Activated T-cell treated with anti-CD3 and anti-CD28 coated beads, Interleukin-2, amount 50 U/mL, for 72 hours (primary cell): ENCODE measurements at regions not wholly inside any gene's neighbourhood (a gene's known extent, or its start where the extent isn't known, plus 50 kb on each side); places are given as distances from the start of the nearest gene placed in this dataset.

Experiments used
- ATAC-seq, 2 donors: fragments of 150-1000 bp; cut with Tn5 transposase; replicated peaks in 1 of 2; 2 replicates each; pipeline ENCODE4 v1.10.0; 2021; ENCODE audit warnings: moderate library complexity in 2 of 2, mild to moderate bottlenecking in 1 of 2
- DNase-seq, 2 donors: peaks; one replicate each; pipeline ENCODE4 v3.0.0; 2021 to 2022; ENCODE audit warnings: mixed read lengths in 1 of 2
- H3K27ac Mint-ChIP-seq: one replicate; pipeline ENCODE4 v1.8.0; 2022; ENCODE audit warnings: mild to moderate bottlenecking, moderate library complexity, mixed read lengths
- H3K27me3 Mint-ChIP-seq: one replicate; pipeline ENCODE4 v1.8.0; 2022; ENCODE audit warnings: low read depth, mixed read lengths
- H3K36me3 Mint-ChIP-seq, 2 donors: one replicate each; pipeline ENCODE4 v1.8.0; 2022; ENCODE audit warnings: mixed read lengths in 2 of 2, mild to moderate bottlenecking in 1 of 2; ENCODE audit not compliant: insufficient read depth in 2 of 2
- H3K4me1 Mint-ChIP-seq: one replicate; pipeline ENCODE4 v1.8.0; 2022; ENCODE audit warnings: low read depth, mixed read lengths
- H3K4me3 Mint-ChIP-seq, 2 donors: one replicate each; pipeline ENCODE4 v1.8.0; 2022; ENCODE audit warnings: mild to moderate bottlenecking in 2 of 2, mixed read lengths in 2 of 2, moderate library complexity in 2 of 2
- H3K9me3 Mint-ChIP-seq, 2 donors: one replicate each; pipeline ENCODE4 v1.8.0; 2022; ENCODE audit warnings: mixed read lengths in 2 of 2

DNA sequence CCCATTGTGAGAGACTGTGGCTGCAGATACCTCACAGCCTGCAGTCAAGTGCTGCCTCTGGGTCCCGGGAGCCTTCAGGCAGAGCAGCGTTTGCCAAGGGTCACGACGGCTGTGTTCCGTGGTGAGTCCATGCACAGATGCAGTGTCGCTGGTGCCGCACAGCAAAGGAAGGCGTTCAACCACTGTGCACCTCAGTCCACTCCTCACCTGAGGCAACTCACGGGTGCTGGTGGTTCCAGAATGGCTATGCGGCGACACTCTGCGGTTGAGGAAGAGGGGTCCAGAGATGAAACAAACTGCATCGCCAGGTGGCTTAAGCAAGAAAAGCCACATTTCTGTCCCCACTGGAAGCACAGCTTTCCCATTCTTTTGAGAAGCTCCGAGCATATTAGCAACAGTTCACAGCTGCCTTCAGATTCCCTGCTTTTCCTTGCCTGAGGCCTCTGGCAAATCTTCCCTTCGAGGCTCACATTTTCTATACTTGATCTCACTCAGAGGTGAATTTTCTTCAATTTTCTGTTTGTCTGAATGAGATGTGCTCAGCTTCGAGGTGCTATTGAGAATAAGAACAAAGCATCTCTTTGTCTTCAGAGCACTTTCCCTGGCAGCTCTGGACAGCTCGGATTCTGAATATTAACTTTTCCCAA, 208.8 kb upstream of the TWIST2 start:
- Mint-ChIP-seq H3K9me3 (no peaks in the 10 kb centered on the region), H3K4me3 (no peak overlapping the region), H3K4me1 (peaks cover 9% of the 10 kb centered on the region), H3K27ac (no peak overlapping the region), H3K36me3 (no peaks in the 10 kb centered on the region), H3K27me3 (peaks cover 13% of the 10 kb centered on the region)
- DNase-seq: no peak
- ATAC-seq: no peak

DNA sequence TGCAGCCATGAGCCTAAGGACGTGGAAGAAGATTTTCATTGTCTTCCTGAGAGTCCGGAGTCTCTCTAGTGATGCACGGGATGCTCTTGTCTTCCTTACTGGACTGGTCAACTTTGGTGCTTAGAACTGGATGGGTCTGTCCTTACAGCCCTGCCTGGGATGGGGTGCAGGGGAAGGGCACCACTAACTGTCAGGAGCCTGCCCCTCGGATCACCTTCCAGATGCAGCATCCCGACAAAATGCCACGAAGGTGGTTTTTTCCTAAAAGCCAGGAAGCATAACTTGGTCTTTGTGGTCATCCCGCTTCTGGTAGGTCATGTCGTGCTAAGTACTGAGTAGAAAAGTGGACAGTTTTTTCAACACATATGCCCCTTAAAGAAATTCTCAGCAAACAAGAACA, 207.4 kb upstream of the TWIST2 start:
- no peak for DNase-seq

DNA sequence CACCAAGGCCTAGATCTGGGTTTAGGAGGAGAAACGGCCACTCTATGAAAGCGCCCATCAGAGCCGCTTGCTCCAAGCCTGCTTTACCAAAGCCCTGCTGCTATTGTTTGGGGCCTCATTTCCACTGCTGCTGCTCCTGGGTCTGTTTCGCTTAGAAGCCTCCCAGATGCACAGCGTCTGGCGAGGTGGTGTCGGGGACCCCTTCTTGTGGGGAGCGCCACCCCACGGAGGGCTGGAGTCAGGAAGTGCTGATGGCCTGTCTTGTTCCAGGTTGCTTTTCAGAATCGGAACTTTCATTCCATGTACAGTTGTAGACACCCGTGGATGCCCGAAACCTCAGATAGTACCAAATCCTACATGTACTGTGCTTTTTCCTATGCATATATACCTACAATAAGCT, 204.9 kb upstream of the TWIST2 start:
- H3K27ac Mint-ChIP-seq: no peak overlapping the region
- H3K4me3 Mint-ChIP-seq: no peak overlapping the region
- H3K27me3 Mint-ChIP-seq: peaks cover 8% of the 10 kb centered on the region
- H3K4me1 Mint-ChIP-seq: peaks cover 17% of the 10 kb centered on the region
- ATAC-seq (no peak), DNase-seq (no peak)
- no peaks in the 10 kb centered on the region for H3K36me3 Mint-ChIP-seq
- H3K9me3 Mint-ChIP-seq: no peaks in the 10 kb centered on the region

More for the DNA sequence above, 207.4 kb upstream of the TWIST2 start:
- H3K9me3 Mint-ChIP-seq: no peaks in the 10 kb centered on the region
- ATAC-seq: no peak
- H3K27me3 Mint-ChIP-seq: peaks cover 8% of the 10 kb centered on the region
- no peaks in the 10 kb centered on the region for H3K36me3 Mint-ChIP-seq
- no peak overlapping the region for H3K4me3 Mint-ChIP-seq
- no peak overlapping the region for H3K27ac Mint-ChIP-seq
- peaks cover 17% of the 10 kb centered on the region for H3K4me1 Mint-ChIP-seq

DNA sequence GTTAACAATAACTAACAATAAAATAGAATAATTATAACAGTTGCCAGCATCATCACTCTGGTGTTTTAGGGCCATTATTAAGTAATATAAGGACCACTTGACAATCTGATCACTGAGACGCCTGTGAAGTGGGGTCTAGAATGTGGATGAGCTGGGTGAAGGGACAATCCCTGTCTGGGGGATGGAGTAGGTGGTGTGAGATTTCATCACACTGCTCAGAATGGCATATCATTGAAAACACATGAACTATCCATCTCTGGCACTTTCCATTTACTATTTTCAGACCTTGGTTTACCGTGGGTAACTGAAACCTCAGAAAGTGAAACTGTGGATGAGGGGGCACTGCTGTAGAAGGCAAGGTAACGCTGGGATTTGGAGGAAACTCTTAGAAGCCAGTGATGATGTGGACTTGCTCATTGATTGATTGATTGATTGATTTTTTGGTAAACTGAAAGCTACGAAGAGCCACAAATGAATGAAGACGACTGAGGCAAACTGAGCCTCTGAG, 204.4 kb upstream of the TWIST2 start:
- peak in 1 of 2 donors; percentile 17 for ATAC-seq
- peak overlapping the region in 1 of 2 donors; percentile 5 for H3K4me3 Mint-ChIP-seq

DNA sequence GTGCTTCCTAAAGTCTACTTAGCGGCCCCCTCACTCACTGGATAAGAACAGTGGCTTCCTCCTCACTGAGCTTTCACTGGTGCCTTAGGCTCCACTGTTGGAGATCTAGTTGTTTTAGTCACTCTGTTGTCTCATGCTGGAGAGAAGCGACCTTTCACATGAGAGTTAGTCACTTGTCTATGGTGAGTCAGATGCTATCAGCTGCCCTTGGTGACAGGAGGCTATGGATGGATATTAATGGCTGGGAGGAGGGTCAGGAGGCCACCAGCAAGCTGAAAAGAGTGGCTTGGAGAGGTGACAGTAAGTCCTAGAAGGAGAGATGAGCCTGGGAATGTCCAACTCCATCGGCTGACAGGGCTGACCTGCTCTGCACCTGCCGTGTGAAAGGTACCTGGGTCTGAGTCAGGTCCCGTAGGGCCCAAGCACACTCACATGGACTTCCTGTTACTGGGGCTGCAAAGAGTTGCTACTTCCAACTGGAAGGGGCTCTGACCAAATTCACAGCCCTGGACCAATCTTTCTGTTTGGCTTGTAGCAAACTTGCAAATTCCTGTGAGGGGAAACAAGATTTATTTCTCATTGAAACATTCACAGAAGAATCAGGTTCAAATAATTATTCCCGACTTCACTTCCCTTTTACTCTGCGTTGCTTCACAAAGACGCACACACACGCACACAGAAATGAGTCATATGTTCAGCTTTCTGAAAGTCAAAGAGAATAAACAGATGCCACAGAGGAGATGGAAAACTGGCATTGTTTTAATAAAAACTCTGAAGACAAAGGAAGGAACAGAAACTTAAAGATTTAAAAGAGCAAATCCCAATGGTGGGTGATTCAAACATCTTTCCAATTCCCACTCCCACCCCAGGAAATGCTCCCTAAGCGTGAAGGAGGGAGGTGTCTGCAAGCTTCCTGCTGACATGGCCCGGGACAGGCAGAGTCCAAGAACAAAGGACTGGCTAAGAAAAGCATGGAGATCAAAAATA, 203.5 kb upstream of the TWIST2 start:
- H3K27me3 Mint-ChIP-seq: peaks cover 8% of the 10 kb centered on the region
- no peak overlapping the region for H3K27ac Mint-ChIP-seq
- H3K4me3 Mint-ChIP-seq: peak overlapping the region in 1 of 2 donors; percentile 5
- no peaks in the 10 kb centered on the region for H3K36me3 Mint-ChIP-seq
- H3K4me1 Mint-ChIP-seq: peaks cover 17% of the 10 kb centered on the region
- ATAC-seq (peak; percentile 85 to 95), DNase-seq (peak in 1 of 2 donors; percentile 12)
- H3K9me3 Mint-ChIP-seq: no peaks in the 10 kb centered on the region

More for the DNA sequence above, 204.4 kb upstream of the TWIST2 start:
- Mint-ChIP-seq H3K27me3 (peaks cover 8% of the 10 kb centered on the region), H3K9me3 (no peaks in the 10 kb centered on the region), H3K36me3 (no peaks in the 10 kb centered on the region), H3K27ac (no peak overlapping the region), H3K4me1 (peaks cover 17% of the 10 kb centered on the region)
- no peak for DNase-seq

DNA sequence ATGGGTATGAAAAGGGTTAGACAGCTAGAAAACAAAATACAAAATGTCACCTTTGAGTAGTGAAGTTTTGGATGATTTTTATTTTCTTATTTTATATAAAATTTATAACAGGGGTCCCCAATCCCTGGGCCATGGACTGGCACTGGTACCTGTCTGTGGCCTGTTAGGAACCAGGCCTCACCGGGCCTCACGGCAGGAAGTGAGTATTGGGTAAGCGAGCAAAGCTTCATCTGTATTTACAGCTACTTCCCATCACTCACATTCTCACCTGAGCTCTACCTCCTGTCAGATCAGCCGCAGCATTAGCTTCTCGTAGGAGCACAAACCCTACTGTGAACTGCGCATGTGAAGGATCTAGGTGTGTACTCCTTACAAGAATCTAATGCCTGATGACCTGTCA, 202.8 kb upstream of the TWIST2 start:
- no peaks in the 10 kb centered on the region for H3K36me3 Mint-ChIP-seq
- no peak overlapping the region for H3K27ac Mint-ChIP-seq
- peaks cover 17% of the 10 kb centered on the region for H3K4me1 Mint-ChIP-seq
- no peak for DNase-seq
- H3K4me3 Mint-ChIP-seq: no peak overlapping the region
- H3K27me3 Mint-ChIP-seq: peaks cover 8% of the 10 kb centered on the region
- ATAC-seq: no peak
- no peaks in the 10 kb centered on the region for H3K9me3 Mint-ChIP-seq

DNA sequence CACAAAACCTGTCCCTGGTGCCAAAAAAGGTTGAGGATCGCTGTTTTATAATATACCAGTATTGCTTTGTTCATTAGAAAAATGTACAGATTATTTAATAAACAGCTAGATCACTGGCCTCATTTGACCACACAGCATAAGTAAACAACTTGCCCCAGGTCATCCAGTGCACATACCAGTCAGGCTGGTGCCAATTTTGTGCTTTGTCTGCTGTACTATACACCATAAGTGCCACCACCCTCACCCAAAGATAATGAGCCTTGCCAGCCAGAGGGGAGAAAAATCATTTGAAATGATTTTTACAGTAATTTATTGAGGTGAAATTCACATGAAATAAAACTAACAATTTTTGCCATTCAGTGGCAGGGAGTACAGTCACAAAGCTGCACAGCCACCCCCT, 202.2 kb upstream of the TWIST2 start:
- no peak for DNase-seq
- Mint-ChIP-seq H3K4me1 (peaks cover 17% of the 10 kb centered on the region), H3K4me3 (no peak overlapping the region), H3K27ac (no peak overlapping the region), H3K36me3 (no peaks in the 10 kb centered on the region), H3K9me3 (no peaks in the 10 kb centered on the region), H3K27me3 (peaks cover 4% of the 10 kb centered on the region)
- ATAC-seq: no peak

DNA sequence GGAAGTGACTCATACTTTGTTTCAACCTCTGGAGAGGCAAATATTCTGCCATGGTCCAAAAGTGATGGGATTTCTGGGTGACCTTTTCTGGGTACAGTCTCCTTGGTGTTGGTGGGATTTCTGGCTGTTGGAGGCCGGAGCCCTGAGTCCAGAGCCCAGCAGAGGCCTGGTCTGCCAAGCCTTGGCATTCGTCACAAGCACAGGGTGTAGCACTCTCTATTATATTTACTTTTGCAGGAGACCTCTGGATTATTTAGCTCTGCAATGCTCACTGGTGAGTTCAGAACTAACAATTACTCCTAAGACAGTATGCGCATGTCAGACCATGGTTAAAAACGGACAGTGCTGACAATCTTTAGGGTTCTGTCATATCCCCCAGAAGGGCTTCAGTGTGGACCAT, 201.6 kb upstream of the TWIST2 start:
- Mint-ChIP-seq H3K27ac (no peak overlapping the region), H3K36me3 (no peaks in the 10 kb centered on the region), H3K9me3 (no peaks in the 10 kb centered on the region), H3K4me1 (peaks cover 17% of the 10 kb centered on the region), H3K4me3 (no peak overlapping the region), H3K27me3 (no peaks in the 10 kb centered on the region)
- ATAC-seq (no peak), DNase-seq (no peak)

DNA sequence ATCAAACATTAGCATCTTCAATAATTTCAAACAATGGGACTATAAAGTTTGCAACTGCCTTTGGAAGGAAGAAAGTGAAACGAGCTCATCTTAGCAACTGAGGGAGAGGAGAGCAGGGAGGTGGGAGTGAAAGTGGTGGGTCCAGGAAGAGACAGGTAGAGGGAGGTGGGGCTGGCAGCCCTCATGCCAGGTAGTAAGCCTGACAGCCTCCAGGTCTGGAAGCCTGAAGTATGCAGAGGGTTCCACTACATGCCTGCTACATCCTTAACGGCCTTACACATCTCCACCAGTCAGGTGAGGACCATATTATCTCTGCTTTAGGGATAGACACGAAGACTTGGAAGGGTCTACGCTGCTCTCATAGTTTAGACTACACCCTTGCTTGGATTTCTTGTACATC, 201.1 kb upstream of the TWIST2 start:
- Mint-ChIP-seq H3K9me3 (no peaks in the 10 kb centered on the region), H3K4me1 (peaks cover 17% of the 10 kb centered on the region), H3K27ac (no peak overlapping the region), H3K4me3 (no peak overlapping the region), H3K36me3 (no peaks in the 10 kb centered on the region), H3K27me3 (no peaks in the 10 kb centered on the region)
- ATAC-seq (no peak), DNase-seq (no peak)

DNA sequence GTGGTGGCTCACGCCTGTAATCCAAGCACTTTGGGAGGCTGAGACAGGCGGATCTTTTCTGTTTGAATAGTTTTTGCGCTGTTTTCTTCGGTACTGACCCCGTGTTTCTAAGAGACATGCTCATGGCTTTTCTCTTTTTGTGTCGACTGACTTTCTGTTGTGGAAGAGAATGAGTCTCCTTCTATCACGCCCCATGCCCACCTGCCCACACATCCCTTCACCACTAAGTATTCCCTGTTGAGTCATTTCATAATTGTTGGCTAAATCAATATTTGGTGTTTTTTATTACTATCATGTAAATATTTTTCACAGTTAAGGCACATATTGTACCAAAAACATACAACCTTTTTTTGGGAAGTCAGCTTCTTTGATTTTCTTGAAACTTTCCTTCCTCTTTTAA, 198.8 kb upstream of the TWIST2 start:
- Mint-ChIP-seq H3K4me1 (peaks cover 8% of the 10 kb centered on the region), H3K9me3 (no peaks in the 10 kb centered on the region), H3K27me3 (no peaks in the 10 kb centered on the region), H3K27ac (no peak overlapping the region), H3K4me3 (no peak overlapping the region), H3K36me3 (no peaks in the 10 kb centered on the region)
- ATAC-seq (no peak), DNase-seq (no peak)

DNA sequence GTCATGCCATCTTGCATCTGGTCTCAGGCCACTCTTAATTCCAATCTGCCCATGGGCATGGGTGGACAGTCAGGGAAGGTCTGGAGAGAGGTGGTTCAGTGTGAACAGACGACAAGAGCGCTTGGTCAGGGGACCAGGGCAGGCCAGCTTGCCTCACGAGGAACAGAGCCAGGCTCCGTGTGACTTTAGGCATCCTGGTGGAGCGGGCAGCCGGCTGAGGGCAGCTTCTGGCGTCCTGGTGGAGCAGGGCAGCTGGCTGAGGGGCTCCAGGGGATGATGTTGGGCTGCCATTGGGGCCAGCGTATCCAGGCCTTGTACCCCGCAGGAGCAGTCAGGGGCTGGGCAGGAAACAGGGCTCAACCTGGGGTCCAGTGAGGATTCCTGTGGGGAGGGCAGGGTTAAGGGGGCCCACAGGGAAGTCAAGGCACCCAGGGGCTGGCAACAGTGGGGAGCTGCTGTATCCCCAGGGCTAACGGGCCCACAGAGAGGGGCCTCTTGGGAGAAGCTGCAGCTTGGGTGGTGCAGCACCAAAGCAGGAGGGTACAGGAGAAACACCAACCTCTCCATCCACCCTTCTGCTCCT, 197.9 kb upstream of the TWIST2 start:
- no peaks in the 10 kb centered on the region for H3K27me3 Mint-ChIP-seq
- ATAC-seq (no peak), DNase-seq (no peak)
- H3K36me3 Mint-ChIP-seq: no peaks in the 10 kb centered on the region
- no peak overlapping the region for H3K4me3 Mint-ChIP-seq
- H3K9me3 Mint-ChIP-seq: no peaks in the 10 kb centered on the region
- H3K4me1 Mint-ChIP-seq: no peaks in the 10 kb centered on the region
- no peak overlapping the region for H3K27ac Mint-ChIP-seq

DNA sequence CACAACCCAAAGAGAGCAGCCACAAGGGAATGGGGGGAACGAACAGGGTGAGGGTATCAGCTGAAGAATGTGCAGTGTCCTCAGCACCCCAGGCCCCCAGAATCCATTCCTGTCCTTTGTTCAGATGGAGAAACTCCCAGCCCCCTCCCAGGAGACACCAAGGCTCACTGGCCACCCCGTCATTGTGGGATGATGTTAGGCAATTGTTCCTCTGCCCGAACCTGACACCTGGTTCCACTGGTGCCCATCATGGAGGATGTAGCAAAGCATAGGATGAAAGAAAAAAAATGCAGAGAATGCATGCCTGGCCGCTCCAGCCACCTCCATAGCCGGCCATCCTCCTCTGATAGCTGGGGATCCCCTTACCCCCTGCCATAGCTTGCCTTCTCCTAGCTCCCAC, 197.3 kb upstream of the TWIST2 start:
- Mint-ChIP-seq H3K4me1 (no peaks in the 10 kb centered on the region), H3K27me3 (no peaks in the 10 kb centered on the region), H3K27ac (no peak overlapping the region), H3K9me3 (no peaks in the 10 kb centered on the region), H3K4me3 (no peak overlapping the region), H3K36me3 (no peaks in the 10 kb centered on the region)
- no peak for ATAC-seq
- no peak for DNase-seq
